ENCODE measurements at regions not wholly inside any gene's neighbourhood (a gene's known extent, or its start where the extent isn't known, plus 50 kb on each side); places are given as distances from the start of the nearest gene placed in this dataset.

DNA sequence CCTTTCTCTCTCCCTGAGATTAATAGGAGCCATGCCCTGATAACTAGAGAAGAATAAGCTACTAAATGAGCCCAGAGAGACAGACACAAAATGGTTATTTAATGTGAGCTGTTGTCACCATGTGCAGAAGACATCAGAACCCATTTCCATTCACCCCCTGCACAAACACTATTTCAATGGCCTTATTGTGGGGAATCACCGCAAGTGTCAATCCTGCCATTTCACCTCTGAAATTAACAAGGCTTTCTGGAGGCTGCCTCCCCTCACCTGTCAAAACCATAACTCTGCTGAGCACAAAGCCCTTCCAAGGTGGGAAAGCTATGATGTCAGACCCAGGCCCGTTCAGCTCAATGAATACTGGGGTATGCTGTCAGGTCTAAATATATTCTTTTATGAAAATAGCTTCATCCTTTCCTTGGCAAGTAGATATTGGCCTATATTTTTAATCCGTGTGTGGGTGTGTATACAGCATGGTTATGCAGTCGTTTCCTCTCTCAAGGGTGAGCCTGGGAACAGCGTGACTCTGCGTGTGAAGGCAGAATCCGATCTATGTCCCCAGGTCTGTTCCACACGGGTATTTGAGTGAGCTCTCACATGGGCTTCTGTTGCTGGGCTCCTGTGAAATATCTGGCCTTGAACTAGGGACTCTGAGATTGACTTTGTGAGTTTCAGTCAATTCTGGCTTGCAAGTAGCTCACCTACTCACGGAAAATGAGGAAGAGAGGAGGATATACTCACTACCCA lies 266.3 kb downstream of the FBXW7 start:
- DNase-seq (ENCODE audit: low read depth in 2 of 2) = no peak

- no peak for DNase-seq (ENCODE audit: low read depth in 2 of 2)
Measured at GRCh38 chr4:152267811-152268210, 268.1 kb downstream of the FBXW7 start.

DNA sequence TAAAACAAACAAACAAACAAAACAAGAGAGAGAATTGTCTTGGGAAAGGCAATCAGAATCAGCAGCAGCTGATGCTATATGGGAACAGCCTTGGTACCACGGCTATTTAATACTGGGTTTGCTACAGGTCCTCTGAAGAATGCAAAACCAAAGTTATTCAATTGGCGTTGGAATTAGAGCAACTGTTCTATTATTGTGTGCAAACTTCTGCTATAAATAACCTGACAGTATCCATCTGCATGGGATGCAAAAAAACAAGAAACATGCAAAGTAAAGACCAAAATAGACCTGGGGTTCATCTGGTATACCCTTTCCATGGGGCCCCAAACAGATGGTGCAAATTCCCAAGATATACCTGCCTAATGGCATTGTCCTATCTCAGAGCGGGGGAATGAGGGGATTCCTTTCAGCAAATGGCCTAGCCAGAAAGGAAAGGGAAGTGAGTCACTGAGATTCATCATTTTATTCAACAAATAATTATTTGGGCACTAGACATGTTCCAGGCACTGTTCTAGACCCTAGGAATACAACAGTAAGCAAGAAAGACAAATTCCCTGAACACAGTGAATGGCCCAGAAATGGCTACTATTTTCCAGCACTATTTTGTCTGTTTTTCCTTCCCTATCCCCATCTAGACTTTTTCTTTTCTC lies 268.9 kb downstream of the FBXW7 start:
- DNase-seq (ENCODE audit: low read depth in 2 of 2) = peak in 1 of 2 donors; percentile 47

DNA sequence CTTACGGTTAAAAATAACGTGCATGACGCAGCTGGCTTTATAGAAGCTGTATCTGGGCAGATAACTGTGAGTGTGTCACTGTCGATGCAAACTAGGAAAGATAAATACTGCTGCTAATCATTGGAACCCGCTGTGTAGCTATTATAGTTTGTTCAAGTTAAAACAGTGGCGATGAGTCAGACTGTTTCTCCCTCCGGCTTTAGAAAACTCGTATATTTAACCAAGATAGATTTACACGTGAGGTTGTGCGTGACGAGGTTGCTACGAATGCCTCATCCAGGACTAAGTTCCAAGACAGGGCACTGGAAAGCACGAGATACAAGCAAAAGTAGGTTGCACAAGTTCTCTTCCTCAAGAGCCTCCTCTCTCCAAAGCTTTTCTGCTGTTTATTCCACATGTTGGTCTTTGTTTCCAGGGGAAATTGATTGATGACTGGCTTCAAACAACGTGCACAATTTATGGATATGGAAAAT lies 270.7 kb downstream of the FBXW7 start:
- DNase-seq (ENCODE audit: low read depth in 2 of 2) = peak in 1 of 2 donors; percentile 80

- DNase-seq (ENCODE audit: low read depth in 2 of 2) = no peak
Measured at GRCh38 chr4:152264106-152264505, 271.8 kb downstream of the FBXW7 start.

DNA sequence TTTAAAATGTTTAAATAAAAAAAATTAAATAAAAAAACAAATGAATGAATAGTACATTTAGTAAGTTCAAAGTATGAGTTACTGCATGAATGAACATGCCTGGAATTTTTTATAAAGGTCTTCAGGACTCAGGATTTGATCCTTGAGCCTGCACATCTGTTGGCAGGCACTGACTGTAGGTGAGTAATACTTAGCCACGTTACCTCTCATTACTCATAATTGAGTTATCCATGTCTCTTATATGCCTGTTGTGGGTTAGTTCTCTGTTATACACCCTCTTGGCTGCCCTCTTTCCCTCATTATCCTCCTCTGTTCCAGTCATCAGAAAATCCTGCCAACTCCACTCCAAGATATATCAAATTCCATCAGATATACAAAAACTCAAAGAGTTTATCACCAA lies 276.0 kb downstream of the FBXW7 start:
- peak in 1 of 2 donors; percentile 50 for DNase-seq (ENCODE audit: low read depth in 2 of 2)

- DNase-seq (ENCODE audit: low read depth in 2 of 2) = peak; percentile 61 to 95
Measured at GRCh38 chr4:152258804-152259708, 276.8 kb downstream of the FBXW7 start.

- no peak for DNase-seq (ENCODE audit: low read depth in 2 of 2)
Measured at GRCh38 chr4:152258391-152258790, 277.5 kb downstream of the FBXW7 start.

GRCh38 chr4:152257601-152258066 lies 278.3 kb downstream of the FBXW7 start:
- peak; percentile 65 to 74 for DNase-seq (ENCODE audit: low read depth in 2 of 2)

- no peak for DNase-seq (ENCODE audit: low read depth in 2 of 2)
Measured at GRCh38 chr4:152256996-152257395, 278.9 kb downstream of the FBXW7 start.

DNA sequence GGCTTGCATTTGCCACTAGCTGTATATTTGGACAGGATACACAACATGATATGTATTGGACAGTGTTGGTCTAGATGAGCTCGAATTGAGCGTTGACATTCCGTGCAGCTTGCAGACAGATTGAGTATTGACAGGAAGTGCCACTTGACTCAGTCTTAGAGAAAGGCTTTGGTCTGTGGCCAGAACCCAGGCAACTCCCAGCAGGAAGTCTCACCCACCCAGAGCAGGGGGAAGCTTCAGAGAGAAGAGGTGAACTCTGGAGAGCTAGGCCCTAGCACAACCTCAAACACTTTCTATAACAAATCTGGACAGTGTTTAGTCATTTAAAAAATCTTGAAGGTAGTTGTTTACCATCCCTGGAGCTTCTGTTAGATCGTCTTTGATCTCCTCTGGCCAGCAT lies 280.5 kb downstream of the FBXW7 start:
- DNase-seq (ENCODE audit: low read depth in 2 of 2) = peak in 1 of 2 donors; percentile 91

- no peak for DNase-seq (ENCODE audit: low read depth in 2 of 2)
Measured at GRCh38 chr4:152248347-152248746, 287.5 kb downstream of the FBXW7 start.

GRCh38 chr4:152247271-152247975 lies 288.5 kb downstream of the FBXW7 start:
- peak in 1 of 2 donors; percentile 51 for DNase-seq (ENCODE audit: low read depth in 2 of 2)

DNA sequence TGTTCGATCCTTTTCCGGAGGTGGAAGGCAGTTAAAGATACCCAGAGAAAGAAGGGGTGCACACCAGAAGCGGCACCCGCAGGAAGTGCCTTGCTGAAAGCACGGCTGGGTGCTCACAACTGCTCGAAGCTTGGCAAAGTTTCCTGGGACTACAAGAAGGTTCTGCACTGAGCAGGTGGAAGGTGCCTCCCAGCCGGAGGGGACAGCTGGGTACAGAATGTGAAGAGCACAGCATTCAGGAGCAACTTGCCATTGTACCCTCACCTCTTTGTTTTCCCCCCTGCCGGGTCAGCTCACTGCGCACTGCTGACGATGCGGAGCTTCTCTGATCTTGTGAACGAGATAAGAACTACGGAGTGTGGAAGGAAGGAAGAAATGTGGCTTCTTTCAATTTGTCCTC lies 289.2 kb downstream of the FBXW7 start:
- DNase-seq (ENCODE audit: low read depth in 2 of 2) = no peak

GRCh38 chr4:152245680-152246079 lies 290.2 kb downstream of the FBXW7 start:
- DNase-seq (ENCODE audit: low read depth in 2 of 2) = no peak

- no peak for DNase-seq (ENCODE audit: low read depth in 2 of 2)
Measured at GRCh38 chr4:152244659-152245058, 291.2 kb downstream of the FBXW7 start.

DNA sequence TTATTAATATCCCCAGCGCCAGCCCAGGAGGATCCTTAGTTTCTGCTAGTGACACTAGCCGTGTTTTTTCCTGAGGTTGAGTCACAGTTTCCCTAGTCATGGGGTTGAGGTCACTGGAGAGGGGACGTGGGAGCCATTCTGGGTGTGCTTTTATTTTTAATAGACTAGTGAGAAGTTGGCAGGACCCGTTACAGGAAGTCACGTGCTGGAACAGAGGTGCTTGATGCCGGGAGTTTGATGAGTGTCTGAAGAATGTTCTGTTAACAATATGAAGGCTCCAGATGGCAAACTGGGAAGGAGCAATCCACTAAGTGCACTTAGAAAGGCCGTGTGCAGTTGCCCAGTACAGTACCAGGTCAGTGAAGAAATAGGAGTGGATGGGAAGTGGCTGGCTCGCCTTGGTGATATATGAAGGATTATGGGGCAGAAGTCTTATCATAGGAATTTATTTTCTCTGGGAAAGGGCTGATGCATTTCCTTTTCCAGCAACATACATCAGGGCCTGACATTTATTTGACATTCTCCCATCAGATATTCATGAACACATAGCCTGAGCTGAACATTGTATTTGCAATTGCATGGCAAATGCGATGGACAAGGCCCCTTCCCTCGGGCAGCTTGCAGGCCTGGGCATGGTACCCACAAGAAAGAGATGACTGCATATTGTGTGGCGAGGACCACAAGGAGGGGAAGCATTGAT lies 291.8 kb downstream of the FBXW7 start:
- DNase-seq (ENCODE audit: low read depth in 2 of 2) = peak; percentile 89 to 98

DNA sequence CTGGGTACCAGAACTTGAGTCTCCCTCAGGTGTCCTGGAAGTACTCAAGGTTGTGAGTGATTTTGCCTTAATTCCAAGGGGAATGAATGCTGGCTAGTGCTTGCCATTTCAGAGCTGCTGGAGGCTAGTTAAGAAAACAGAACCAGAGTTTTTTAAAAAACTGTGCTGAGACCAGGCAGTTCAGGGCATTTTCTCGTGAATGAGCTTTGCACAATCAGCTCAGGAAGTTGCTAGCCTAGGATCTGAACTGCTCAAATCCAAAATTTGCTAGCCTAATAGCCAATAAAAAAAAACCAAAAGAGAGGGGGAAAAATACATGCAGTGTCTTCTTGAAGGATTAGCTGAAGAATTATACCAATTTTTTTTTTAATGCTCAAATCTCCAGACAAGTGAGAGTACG lies 292.7 kb downstream of the FBXW7 start:
- peak in 1 of 2 donors; percentile 32 for DNase-seq (ENCODE audit: low read depth in 2 of 2)

DNA sequence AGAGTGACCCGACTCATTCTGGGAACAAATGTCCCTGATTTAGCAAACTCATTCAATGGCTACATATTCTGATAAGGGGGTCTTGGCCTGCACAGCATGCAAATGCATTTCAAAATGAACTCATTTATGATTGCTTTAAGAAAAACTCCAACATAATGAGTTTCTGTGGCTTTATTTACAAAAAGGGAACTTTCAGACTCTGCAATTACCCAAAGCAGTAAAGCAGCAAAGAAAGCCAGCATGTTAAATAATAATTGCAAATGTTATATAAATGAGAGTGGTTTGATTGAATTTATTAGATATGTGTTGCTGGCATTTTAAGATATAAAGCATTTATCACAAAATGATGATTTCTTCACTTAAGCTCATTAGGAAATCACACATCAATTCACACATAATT lies 295.7 kb downstream of the FBXW7 start:
- DNase-seq (ENCODE audit: low read depth in 2 of 2) = no peak

- DNase-seq (ENCODE audit: low read depth in 2 of 2) = no peak
Measured at GRCh38 chr4:152239216-152239615, 296.7 kb downstream of the FBXW7 start.
